H9 (cell line): ENCODE measurements at regions not wholly inside any gene's neighbourhood (a gene's known extent, or its start where the extent isn't known, plus 50 kb on each side); places are given as distances from the start of the nearest gene placed in this dataset.

Source experiments
- DNase-seq: peaks from one replicate; pipeline ENCODE4 v3.0.0-alpha.2; 2017
- H2AFZ ChIP-seq: one replicate; pipeline ENCODE4 v1.6.1; 2013; ENCODE audit warnings: mild to moderate bottlenecking, low read length, control low read depth, moderate library complexity
- H2AK5ac ChIP-seq: 2 replicates; pipeline ENCODE4 v1.6.1; 2013; ENCODE audit warnings: low read length, control low read depth, mixed read lengths; ENCODE audit not compliant: insufficient read length
- H2BK120ac ChIP-seq: one replicate; pipeline ENCODE4 v1.6.1; 2013; ENCODE audit warnings: low read depth, mild to moderate bottlenecking, low read length, control low read depth, inconsistent platforms; ENCODE audit not compliant: poor library complexity, severe bottlenecking
- H2BK12ac ChIP-seq: 2 replicates; pipeline ENCODE4 v1.6.1; 2013; ENCODE audit warnings: low read length, control low read depth, mixed read lengths, low read depth; ENCODE audit not compliant: insufficient read length
- H2BK15ac ChIP-seq: 2 replicates; pipeline ENCODE4 v1.6.1; 2013; ENCODE audit warnings: low read depth, low read length, control low read depth
- H2BK20ac ChIP-seq: one replicate; pipeline ENCODE4 v1.6.1; 2013; ENCODE audit warnings: low read depth, mild to moderate bottlenecking, low read length, control low read depth, inconsistent platforms; ENCODE audit not compliant: poor library complexity, severe bottlenecking
- H2BK5ac ChIP-seq: 2 replicates; pipeline ENCODE4 v1.6.1; 2013; ENCODE audit warnings: low read length, control low read depth, mixed read lengths; ENCODE audit not compliant: insufficient read length
- H3K14ac ChIP-seq: 2 replicates; pipeline ENCODE4 v1.6.1; 2013; ENCODE audit warnings: low read length, control low read depth; ENCODE audit not compliant: insufficient read depth
- H3K18ac ChIP-seq: 2 replicates; pipeline ENCODE4 v1.6.1; 2013; ENCODE audit warnings: low read depth, mild to moderate bottlenecking, mixed read lengths, low read length, control low read depth; ENCODE audit not compliant: insufficient read length
- H3K23ac ChIP-seq: 2 replicates; pipeline ENCODE4 v1.6.1; 2013; ENCODE audit warnings: low read length, control low read depth, mixed read lengths, low read depth; ENCODE audit not compliant: insufficient read length
- H3K23me2 ChIP-seq: 2 replicates; pipeline ENCODE4 v1.6.1; 2013; ENCODE audit warnings: low read depth, mild to moderate bottlenecking, mixed read lengths, low read length, control low read depth; ENCODE audit not compliant: insufficient read length, poor library complexity, severe bottlenecking
- H3K27ac ChIP-seq: 2 replicates; pipeline ENCODE4 v1.5.1; 2013; ENCODE audit warnings: low read length, control low read depth, mixed read lengths, low read depth; ENCODE audit not compliant: insufficient read length
- H3K27me3 ChIP-seq: 2 replicates; pipeline ENCODE4 v1.6.1; 2013; ENCODE audit warnings: low read length, control low read depth, inconsistent platforms; ENCODE audit not compliant: insufficient read depth
- H3K4ac ChIP-seq: 2 replicates; pipeline ENCODE4 v1.6.1; 2013; ENCODE audit warnings: low read depth, mild to moderate bottlenecking, control low read depth, inconsistent platforms, low read length, moderate library complexity
- H3K4me1 ChIP-seq: 2 replicates; pipeline ENCODE4 v1.6.1; 2013; ENCODE audit warnings: low read length, control low read depth, inconsistent platforms; ENCODE audit not compliant: insufficient read depth
- H3K4me2 ChIP-seq: 2 replicates; pipeline ENCODE4 v1.6.1; 2013; ENCODE audit warnings: low read length, control low read depth, mixed read lengths; ENCODE audit not compliant: insufficient read length, insufficient read depth
- H3K56ac ChIP-seq: 2 replicates; pipeline ENCODE4 v1.6.1; 2013; ENCODE audit warnings: low read depth, mild to moderate bottlenecking, mixed read lengths, low read length, control low read depth; ENCODE audit not compliant: insufficient read length
- H3K79me1 ChIP-seq: 2 replicates; pipeline ENCODE4 v1.6.1; 2013; ENCODE audit warnings: low read depth, mild to moderate bottlenecking, moderate library complexity, low read length, control low read depth, inconsistent platforms; ENCODE audit not compliant: insufficient read depth, poor library complexity, severe bottlenecking
- H3K79me2 ChIP-seq: 2 replicates; pipeline ENCODE4 v1.6.1; 2013; ENCODE audit warnings: low read length, control low read depth, inconsistent platforms; ENCODE audit not compliant: insufficient read depth
- H3K9ac ChIP-seq: 2 replicates; pipeline ENCODE4 v1.6.1; 2013; ENCODE audit warnings: low read length, control low read depth, mixed read lengths; ENCODE audit not compliant: insufficient read length; ENCODE audit errors: extremely low read depth
- H3K9me3 ChIP-seq: one replicate; pipeline ENCODE4 v1.6.1; 2013; ENCODE audit warnings: low read depth, low read length, inconsistent platforms; ENCODE audit not compliant: control insufficient read depth
- H3T11ph ChIP-seq: one replicate; pipeline ENCODE4 v1.6.1; 2013; ENCODE audit warnings: mild to moderate bottlenecking, low read length, control low read depth, inconsistent platforms
- H4K20me1 ChIP-seq: one replicate; pipeline ENCODE4 v1.6.1; 2013; ENCODE audit not compliant: control insufficient read depth, insufficient read length, insufficient read depth
- H4K5ac ChIP-seq: 2 replicates; pipeline ENCODE4 v1.6.1; 2013; ENCODE audit warnings: low read depth, mild to moderate bottlenecking, mixed read lengths, low read length, control low read depth; ENCODE audit not compliant: insufficient read length
- H4K8ac ChIP-seq: replicated peaks from 2 replicates; pipeline ENCODE4 v1.6.1; 2013; ENCODE audit warnings: low read length, control low read depth, mixed read lengths, low read depth; ENCODE audit not compliant: insufficient read length
- H4K91ac ChIP-seq: 2 replicates; pipeline ENCODE4 v1.6.1; 2013; ENCODE audit warnings: low read depth, mild to moderate bottlenecking, moderate library complexity, mixed read lengths, low read length, control low read depth; ENCODE audit not compliant: insufficient read length
- H3K27ac Mint-ChIP-seq, 3 experiments: 2 replicates in 2 of 3; 3 replicates in 1 of 3; pipeline ENCODE4 v1.8.0; 2020 to 2021; ENCODE audit warnings: mixed read lengths in 3 of 3, mild to moderate bottlenecking in 1 of 3, moderate library complexity in 1 of 3
- H3K27me3 Mint-ChIP-seq: 2 replicates; pipeline ENCODE4 v1.8.0; 2021; ENCODE audit warnings: low read depth, mild to moderate bottlenecking, moderate library complexity, mixed read lengths
- H3K36me3 Mint-ChIP-seq, 3 experiments: 2 replicates in 2 of 3; 3 replicates in 1 of 3; pipeline ENCODE4 v1.8.0; 2020 to 2021; ENCODE audit warnings: low read depth in 3 of 3, mixed read lengths in 3 of 3; ENCODE audit not compliant: insufficient read depth in 1 of 3
- H3K4me1 Mint-ChIP-seq, 2 experiments: 2 replicates each; pipeline ENCODE4 v1.8.0; 2020; ENCODE audit warnings: mixed read lengths in 2 of 2
- H3K4me3 Mint-ChIP-seq, 2 experiments: 2 replicates in 1 of 2; 3 replicates in 1 of 2; pipeline ENCODE4 v1.8.0; 2020 to 2021; ENCODE audit warnings: mild to moderate bottlenecking in 2 of 2, mixed read lengths in 2 of 2, moderate library complexity in 1 of 2
- H3K9me3 Mint-ChIP-seq, 2 experiments: 2 replicates in 1 of 2; 3 replicates in 1 of 2; pipeline ENCODE4 v1.8.0; 2020; ENCODE audit warnings: mild to moderate bottlenecking in 2 of 2, mixed read lengths in 2 of 2, moderate library complexity in 1 of 2
- WGBS: extraction: QIAGEN DNeasy Blood & Tissue Kit; methylation state at CpG from one replicate; pipeline ENCODE4 v1.1.7; 2013; ENCODE audit warnings: missing lambda C conversion rate, low lambda C conversion rate, mixed read lengths; ENCODE audit not compliant: insufficient read length; ENCODE audit errors: extremely low coverage; 5-methylcytosine and 5-hydroxymethylcytosine counted together
- TF ChIP-seq, protein P1 (sequence below): fragments of 200-600 bp; sonication (generic); conservative IDR thresholded peaks from 3 replicates; pipeline ENCODE4 v1.8.0; 2021; ENCODE audit warnings: antibody characterized with exemption, mild to moderate bottlenecking

DNA sequence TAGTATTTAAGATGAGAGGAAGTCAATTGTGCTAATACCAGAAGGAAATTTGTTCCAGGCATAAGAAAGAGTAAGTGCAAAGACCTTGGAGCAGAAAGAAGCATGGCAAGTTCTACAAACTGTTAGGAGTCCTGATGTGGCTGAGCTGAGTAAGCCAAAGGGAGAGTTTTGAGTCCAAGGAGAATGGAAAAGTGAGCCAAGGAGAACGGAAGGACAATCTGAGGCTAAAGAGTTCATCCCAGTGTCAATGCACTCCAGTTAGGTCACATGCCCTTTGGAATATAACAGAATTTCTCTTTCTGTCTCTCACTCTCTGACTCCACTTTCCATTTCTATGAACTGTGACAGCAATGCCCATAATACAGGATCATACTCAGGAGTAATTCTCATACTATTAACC is 224.7 kb downstream of the CAAP1 start:
- Histone ChIP-seq H2BK20ac (no peak overlapping the region), H2BK120ac (no peak overlapping the region), H3K4me2 (no peak overlapping the region), H4K91ac (no peak overlapping the region), H3K27ac (no peak overlapping the region), H2AFZ (no peak overlapping the region), H3K4me1 (no peaks in the 10 kb centered on the region), H3K23ac (no peak overlapping the region), H3K79me2 (no peaks in the 10 kb centered on the region), H2BK5ac (no peak overlapping the region), H3K18ac (no peak overlapping the region), H4K8ac (no peak overlapping the region), H3K4ac (no peak overlapping the region), H3K23me2 (no peaks in the 10 kb centered on the region), H3K9ac (no peak overlapping the region), H3K14ac (no peak overlapping the region), H4K20me1 (no peaks in the 10 kb centered on the region), H2AK5ac (no peak overlapping the region), H3T11ph (no peak overlapping the region), H3K79me1 (no peaks in the 10 kb centered on the region), H2BK12ac (no peak overlapping the region), H3K9me3 (no peaks in the 10 kb centered on the region), H3K56ac (no peak overlapping the region), H3K27me3 (no peaks in the 10 kb centered on the region), H2BK15ac (no peak overlapping the region), H4K5ac (no peak overlapping the region)
- H3K36me3 Mint-ChIP-seq, result peaks cover 2 to 11% (median 3%) of the 10 kb centered on the region in 3 experiments; a peak in 4 of 7 replicates
- no CpG with 5 or more reads among the region's 1 CpG for WGBS
- DNase-seq, result no peak
- H3K4me3 Mint-ChIP-seq, result no peak overlapping the region
- TF ChIP-seq, protein P1, sequence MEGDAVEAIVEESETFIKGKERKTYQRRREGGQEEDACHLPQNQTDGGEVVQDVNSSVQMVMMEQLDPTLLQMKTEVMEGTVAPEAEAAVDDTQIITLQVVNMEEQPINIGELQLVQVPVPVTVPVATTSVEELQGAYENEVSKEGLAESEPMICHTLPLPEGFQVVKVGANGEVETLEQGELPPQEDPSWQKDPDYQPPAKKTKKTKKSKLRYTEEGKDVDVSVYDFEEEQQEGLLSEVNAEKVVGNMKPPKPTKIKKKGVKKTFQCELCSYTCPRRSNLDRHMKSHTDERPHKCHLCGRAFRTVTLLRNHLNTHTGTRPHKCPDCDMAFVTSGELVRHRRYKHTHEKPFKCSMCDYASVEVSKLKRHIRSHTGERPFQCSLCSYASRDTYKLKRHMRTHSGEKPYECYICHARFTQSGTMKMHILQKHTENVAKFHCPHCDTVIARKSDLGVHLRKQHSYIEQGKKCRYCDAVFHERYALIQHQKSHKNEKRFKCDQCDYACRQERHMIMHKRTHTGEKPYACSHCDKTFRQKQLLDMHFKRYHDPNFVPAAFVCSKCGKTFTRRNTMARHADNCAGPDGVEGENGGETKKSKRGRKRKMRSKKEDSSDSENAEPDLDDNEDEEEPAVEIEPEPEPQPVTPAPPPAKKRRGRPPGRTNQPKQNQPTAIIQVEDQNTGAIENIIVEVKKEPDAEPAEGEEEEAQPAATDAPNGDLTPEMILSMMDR, result no peak
- H3K27ac Mint-ChIP-seq, result no peak overlapping the region
- H3K27me3 Mint-ChIP-seq, result no peaks in the 10 kb centered on the region
- H3K4me1 Mint-ChIP-seq, result peaks cover 7 to 9% of the 10 kb centered on the region in 2 experiments
- H3K9me3 Mint-ChIP-seq, result peaks cover 12 to 15% of the 10 kb centered on the region in 2 experiments; a peak in 4 of 5 replicates
